ENCODE measurements at regions not wholly inside any gene's neighbourhood (a gene's known extent, or its start where the extent isn't known, plus 50 kb on each side); places are given as distances from the start of the nearest gene placed in this dataset.

DNA sequence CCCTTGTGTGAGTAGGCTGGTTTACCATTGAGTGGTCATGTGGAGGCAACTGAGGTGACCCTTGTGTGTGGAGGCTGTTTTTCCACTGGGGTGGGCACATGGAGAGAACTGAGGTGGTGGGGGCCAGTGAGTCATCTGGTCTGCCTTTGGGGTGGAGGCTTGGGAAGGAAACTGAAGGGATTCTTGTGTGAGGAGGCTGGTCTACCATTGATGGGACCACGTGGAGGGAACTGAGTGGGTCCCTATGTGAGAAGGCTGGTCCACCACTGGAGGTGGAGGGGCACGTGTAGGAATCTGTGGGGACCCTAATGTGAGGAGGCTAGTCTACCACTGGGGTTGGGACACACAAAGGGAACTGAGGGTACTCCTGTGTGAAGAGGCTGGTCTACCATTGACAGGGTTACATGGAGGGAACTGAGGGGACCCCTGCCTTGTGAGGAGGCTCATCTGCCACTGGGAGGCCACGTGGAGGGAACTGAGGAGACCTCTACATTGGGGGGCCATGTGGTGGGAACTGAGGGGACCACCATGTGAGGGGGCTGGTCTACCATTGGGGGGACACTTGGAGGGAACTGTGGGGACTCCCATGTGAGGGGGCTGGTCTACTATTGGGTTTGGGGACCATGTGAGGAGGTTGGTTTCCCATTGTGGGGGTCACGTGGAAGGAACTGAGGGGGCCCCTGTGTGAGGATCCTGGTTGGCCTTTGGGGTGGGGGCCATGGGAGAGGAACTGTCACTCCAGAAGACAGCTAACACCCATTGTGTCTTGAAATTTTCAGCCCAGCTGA is 164.5 kb downstream of the WNT7A start:
- TF ChIP-seq, protein P1, sequence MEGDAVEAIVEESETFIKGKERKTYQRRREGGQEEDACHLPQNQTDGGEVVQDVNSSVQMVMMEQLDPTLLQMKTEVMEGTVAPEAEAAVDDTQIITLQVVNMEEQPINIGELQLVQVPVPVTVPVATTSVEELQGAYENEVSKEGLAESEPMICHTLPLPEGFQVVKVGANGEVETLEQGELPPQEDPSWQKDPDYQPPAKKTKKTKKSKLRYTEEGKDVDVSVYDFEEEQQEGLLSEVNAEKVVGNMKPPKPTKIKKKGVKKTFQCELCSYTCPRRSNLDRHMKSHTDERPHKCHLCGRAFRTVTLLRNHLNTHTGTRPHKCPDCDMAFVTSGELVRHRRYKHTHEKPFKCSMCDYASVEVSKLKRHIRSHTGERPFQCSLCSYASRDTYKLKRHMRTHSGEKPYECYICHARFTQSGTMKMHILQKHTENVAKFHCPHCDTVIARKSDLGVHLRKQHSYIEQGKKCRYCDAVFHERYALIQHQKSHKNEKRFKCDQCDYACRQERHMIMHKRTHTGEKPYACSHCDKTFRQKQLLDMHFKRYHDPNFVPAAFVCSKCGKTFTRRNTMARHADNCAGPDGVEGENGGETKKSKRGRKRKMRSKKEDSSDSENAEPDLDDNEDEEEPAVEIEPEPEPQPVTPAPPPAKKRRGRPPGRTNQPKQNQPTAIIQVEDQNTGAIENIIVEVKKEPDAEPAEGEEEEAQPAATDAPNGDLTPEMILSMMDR (IDR thresholded peaks at IDR 0.05): no peak
- no peak for TF ChIP-seq POLR2A (IDR thresholded peaks at IDR 0.05)
- TF ChIP-seq POLR2AphosphoS5 (IDR thresholded peaks at IDR 0.05): no peak
- TF ChIP-seq EP300 (IDR thresholded peaks at IDR 0.05): no peak
